Kidney epithelial cell (primary cell): ENCODE measurements at regions not wholly inside any gene's neighbourhood (a gene's known extent, or its start where the extent isn't known, plus 50 kb on each side); places are given as distances from the start of the nearest gene placed in this dataset.

ENCODE experiments used
- DNase-seq: peaks from one replicate; pipeline ENCODE4 v3.0.0-alpha.2; 2010; ENCODE audit warnings: low read depth
- H3K27me3 ChIP-seq: 2 replicates; pipeline ENCODE4 v1.6.0; 2011; ENCODE audit warnings: low read length; ENCODE audit not compliant: control insufficient read depth, insufficient read depth
- H3K36me3 ChIP-seq: 2 replicates; pipeline ENCODE4 v1.5.1; 2011; ENCODE audit warnings: low read length; ENCODE audit not compliant: control insufficient read depth, insufficient read depth
- H3K4me3 ChIP-seq: 2 replicates; pipeline ENCODE4 v1.5.1; 2011; ENCODE audit warnings: low read depth, mild to moderate bottlenecking, control low read depth, low read length
- CTCF ChIP-seq: IDR thresholded peaks from 2 replicates; pipeline ENCODE4 v1.5.1; 2011; ENCODE audit warnings: mild to moderate bottlenecking, moderate library complexity, low read length, control low read depth, inconsistent platforms; ENCODE audit not compliant: insufficient read depth, poor library complexity, severe bottlenecking

- DNase-seq: no peak
- no peak overlapping the region for H3K4me3 ChIP-seq
- TF ChIP-seq CTCF: no peak
- no peaks in the 10 kb centered on the region for H3K36me3 ChIP-seq
- no peaks in the 10 kb centered on the region for H3K27me3 ChIP-seq
Measured at GRCh38 chr21:35681946-35682345, 378.4 kb downstream of the SETD4 start.

GRCh38 chr21:35679076-35679475 is 381.2 kb downstream of the SETD4 start:
- TF ChIP-seq CTCF: no peak
- H3K27me3 ChIP-seq: no peaks in the 10 kb centered on the region
- H3K4me3 ChIP-seq: no peak overlapping the region
- no peak for DNase-seq
- H3K36me3 ChIP-seq: no peaks in the 10 kb centered on the region

GRCh38 chr21:35678393-35678792 is 381.9 kb downstream of the SETD4 start:
- no peak for DNase-seq
- H3K36me3 ChIP-seq: no peaks in the 10 kb centered on the region
- TF ChIP-seq CTCF: no peak
- no peaks in the 10 kb centered on the region for H3K27me3 ChIP-seq
- no peak overlapping the region for H3K4me3 ChIP-seq

GRCh38 chr21:35677298-35677841 is 383.0 kb downstream of the SETD4 start:
- no peak for DNase-seq
- Histone ChIP-seq H3K4me3 (no peak overlapping the region), H3K36me3 (no peaks in the 10 kb centered on the region), H3K27me3 (no peaks in the 10 kb centered on the region)
- TF ChIP-seq CTCF: no peak

- no peak for DNase-seq
- TF ChIP-seq CTCF: no peak
Measured at GRCh38 chr21:35674895-35675470, 385.3 kb downstream of the SETD4 start.

GRCh38 chr21:35674091-35674671 is 386.1 kb downstream of the SETD4 start:
- Histone ChIP-seq H3K36me3 (no peaks in the 10 kb centered on the region), H3K4me3 (no peak overlapping the region), H3K27me3 (no peaks in the 10 kb centered on the region)
- no peak for TF ChIP-seq CTCF
- no peak for DNase-seq

More at GRCh38 chr21:35674895-35675470, 385.3 kb downstream of the SETD4 start:
- Histone ChIP-seq H3K4me3 (no peak overlapping the region), H3K27me3 (no peaks in the 10 kb centered on the region), H3K36me3 (no peaks in the 10 kb centered on the region)
